ENCODE measurements at regions not wholly inside any gene's neighbourhood (a gene's known extent, or its start where the extent isn't known, plus 50 kb on each side); places are given as distances from the start of the nearest gene placed in this dataset.
A peak's percentile ranks its signal among the peaks of the same experiment; 100 is the strongest.

DNA sequence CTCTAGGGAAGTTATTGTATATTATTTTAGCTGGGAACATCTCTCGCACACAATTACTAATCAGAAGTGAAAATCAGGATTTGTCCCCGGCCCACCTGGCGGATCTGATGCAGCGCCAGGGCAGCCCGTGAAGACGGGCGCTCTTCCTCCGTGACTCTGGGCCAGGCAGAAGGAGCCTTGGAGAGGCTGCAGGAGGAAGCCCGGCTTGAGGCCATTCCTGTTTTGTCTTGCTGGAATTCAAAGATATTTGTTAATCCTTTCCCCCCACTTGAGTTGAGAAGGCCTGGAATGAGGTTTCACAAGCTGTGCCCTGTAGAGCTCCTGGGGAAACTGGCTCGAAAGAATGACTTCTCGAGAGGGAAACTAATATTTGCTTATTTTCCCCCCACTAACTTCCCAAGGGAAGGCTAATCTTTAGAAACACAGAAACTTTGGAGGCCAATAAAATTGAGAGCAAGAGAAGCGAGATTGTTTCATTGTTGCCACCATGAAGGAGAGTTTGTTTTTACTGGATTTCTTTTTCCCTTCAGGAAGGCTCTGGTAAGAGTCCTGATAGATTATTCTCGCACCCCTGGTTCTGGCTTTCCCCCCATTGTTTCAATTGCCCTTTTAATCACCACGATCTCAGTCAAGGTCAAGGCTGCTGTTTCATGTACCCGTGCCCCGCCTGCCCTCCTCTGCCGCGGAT is 92.8 kb upstream of the SEPTIN5 start:
- FAIRE-seq (no peak), DNase-seq (ENCODE audit: low spot score) (no peak)

DNA sequence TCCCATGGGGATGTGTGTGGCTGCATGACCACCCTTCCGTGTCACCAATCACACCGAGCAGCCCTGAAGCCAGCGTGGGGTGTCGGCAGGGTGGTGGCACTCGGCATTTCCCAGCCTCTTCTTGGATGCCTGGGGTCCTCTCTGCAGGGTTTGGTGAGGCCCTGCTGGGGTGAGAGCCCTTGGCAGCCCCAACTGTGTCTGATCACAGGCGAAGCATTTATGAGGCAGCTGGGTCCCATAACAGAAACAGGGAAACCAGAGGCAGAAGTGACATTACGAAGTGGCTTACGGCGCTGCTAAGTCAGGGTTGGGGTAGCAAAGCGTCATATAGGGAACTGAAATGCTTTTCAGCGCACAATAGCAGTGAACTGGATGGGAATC is 92.3 kb upstream of the SEPTIN5 start:
- no peak for FAIRE-seq
- no peak for DNase-seq (ENCODE audit: low spot score)

DNA sequence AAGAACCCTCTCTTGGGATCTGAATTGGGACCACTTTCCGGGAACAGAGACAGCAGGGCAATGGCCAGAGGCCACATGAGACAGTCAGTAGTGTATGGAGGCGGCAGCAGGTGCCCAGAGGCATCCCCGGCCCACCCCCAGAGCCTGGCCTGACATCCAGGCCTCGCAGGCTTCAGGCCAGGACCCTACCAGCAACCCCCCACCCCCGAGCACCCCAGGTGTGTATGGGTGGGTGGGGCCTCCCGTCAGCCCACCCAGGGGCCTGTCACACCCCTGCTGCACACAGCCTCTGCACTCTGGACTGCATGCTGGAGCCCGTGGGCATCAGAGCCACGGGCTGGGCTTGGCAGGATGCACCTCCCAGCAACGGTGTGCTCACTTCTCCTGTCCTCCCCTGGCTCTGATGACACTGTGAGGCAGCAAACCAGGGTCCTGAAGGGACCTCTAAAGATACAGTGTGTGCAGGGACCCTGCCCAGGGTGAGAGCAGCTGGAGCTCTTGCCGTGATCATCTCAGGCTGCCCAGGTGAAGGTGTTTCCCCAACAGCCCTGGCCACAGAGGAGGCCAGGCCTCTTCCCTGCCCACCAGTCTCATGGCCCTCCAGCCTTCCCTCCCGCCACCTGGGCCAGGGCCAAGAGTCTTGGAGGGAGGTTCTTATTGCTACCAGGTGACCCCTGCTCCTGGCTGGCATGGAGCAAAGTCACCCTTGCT is 88.8 kb upstream of the SEPTIN5 start:
- peak; percentile 5 for FAIRE-seq
- no peak for DNase-seq (ENCODE audit: low spot score)

DNA sequence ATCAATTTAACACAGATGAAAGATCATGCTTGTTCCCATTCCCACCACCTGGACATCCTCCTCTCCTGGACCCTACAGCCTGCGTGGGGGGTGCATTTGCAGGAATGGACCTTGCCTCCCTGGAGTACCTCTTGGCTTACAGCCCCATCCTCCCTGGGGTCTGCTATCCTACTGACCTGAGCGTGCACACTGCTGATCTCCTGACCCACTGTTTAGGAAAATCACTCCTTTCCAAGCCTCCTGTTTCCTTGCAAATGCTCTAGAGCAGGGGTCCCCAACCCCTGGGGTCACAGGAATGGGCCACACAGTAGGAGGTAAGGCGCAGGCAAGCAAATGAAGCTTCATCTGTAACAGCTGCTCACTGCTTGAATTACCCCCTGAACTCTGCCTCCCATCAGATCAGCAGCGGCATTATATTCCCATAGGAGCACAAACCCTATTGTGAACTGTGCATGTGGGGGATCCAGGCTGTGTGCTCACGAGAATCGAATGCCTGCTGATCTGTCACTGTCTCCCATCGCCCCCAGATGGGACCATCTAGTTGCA is 88.2 kb upstream of the SEPTIN5 start:
- DNase-seq (ENCODE audit: low spot score) (no peak), FAIRE-seq (no peak)

DNA sequence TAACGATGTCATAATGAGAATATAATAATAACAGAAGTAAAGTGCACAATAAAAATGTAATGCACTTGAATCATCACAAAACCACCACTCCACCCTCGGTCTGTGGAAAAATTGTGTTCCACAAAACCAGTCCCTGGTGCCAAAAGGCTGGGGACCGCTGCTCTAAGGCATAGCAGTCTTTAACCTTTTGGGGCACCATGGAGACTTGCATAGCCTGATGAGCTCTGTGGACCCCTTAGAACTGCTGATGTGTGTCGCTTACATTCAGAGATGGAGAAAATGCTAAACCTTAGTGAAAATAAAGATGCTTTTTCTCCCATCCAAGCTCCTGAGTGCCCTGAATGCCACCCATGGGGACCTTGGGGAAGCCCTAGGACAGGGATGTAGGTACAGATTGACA is 87.6 kb upstream of the SEPTIN5 start:
- no peak for DNase-seq (ENCODE audit: low spot score)
- FAIRE-seq: no peak

DNA sequence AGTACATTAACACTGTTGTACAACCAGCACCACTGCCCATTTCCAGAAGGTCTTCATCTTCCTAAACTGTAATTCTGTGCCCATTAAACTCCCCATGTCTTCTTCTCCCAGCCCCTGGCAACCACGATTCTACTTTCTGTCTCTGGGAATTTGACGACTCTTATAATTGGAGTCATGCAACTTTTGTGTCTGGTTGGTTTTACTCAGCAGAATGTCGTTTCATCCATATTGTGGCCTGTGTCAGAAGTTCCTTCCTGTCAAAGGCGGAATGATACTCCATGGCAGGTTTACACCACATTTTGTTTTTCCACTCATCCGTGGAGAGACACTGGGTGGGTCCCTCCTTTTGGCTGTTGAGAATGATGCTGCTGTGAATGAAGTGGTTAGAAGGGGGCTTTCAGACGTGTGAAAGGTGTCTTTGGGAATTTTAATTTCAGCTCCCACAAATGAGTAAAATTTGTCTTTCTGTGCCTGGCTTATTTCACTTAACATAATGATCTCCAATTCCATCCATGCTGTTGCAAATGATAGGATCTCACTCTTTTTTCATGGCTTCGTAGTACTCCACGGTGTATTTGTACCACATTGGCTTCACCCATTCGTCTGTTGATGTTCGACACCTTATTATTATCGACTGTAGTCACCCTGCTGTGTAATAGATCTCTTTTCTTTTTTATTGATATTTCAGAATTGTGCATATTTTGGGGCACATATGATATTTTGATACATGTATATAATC is 86.1 kb upstream of the SEPTIN5 start:
- no peak for FAIRE-seq
- DNase-seq (ENCODE audit: low spot score): no peak

DNA sequence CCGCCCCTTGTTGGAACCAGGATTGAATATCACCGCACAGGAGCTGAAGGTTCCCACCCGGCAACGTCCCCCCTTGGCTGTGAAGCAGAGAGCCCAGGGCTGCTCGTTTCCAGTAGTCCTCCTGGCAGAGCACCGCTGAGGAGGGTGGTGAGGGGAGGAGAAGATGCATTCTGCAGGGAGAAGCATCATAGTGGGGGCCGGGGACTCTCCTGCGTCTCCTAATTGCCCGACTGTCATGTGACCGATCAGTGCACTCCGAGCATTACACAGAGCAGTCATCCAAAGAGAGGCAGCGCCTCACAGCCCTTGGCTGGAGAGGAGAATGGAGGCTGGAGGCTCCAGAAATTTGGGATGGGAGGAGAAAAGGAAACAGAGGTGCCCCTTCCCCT is 85.0 kb upstream of the SEPTIN5 start:
- FAIRE-seq: no peak
- DNase-seq (ENCODE audit: low spot score): no peak

DNA sequence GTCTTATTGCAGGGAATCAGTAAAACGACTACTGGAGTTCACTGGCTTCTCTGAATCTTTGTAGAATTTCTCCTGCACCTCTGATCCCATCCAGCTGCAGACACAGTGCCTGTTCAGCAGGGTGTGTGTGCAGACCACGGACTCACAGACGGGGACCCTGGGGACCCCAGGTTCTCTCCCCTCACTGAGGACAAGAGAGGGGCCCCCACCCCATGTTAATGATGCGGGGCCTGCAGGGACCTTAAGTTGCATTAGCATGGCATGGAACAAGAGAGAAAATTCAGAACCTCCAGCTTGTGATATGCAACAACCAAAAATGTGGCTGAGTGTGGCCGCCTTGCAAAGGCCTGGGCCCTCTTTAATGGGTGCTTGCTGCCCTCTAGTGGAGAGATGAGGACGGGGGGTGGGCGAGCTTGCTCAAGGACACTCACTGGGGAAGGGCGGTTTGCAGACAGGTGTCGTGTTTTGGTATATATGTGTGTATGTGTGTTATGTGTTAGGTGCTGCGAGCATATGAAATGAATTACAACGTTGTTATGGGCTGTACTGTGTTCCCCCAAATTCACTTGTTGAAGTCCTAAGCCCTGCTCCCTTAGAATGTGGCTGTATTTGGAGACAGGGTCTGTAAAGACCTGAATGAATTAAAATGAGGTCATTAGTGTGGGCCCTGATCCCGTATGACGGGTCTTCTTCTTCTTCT is 84.4 kb upstream of the SEPTIN5 start:
- FAIRE-seq: peak; percentile 84
- peak; percentile 96 for DNase-seq (ENCODE audit: low spot score)

DNA sequence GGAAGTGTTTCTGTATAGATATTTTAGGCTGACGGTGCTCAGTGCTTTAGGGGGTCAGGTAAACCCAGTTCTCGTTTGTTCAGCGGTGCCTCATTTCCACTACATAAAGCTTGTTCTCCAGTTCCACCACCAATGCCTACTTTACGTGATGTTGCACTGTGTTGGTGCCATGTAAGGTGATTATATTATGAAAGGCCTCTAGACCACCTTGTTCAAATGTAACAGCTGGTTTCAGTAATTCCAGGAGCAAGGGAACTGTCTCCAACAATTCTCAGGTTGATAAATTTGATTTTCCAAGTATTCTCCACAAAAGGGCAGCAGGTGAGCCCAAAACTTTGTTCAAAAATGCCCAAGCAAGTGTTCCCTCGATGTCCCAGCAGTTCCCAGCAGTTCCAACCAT is 83.7 kb upstream of the SEPTIN5 start:
- DNase-seq (ENCODE audit: low spot score) (no peak), FAIRE-seq (no peak)

DNA sequence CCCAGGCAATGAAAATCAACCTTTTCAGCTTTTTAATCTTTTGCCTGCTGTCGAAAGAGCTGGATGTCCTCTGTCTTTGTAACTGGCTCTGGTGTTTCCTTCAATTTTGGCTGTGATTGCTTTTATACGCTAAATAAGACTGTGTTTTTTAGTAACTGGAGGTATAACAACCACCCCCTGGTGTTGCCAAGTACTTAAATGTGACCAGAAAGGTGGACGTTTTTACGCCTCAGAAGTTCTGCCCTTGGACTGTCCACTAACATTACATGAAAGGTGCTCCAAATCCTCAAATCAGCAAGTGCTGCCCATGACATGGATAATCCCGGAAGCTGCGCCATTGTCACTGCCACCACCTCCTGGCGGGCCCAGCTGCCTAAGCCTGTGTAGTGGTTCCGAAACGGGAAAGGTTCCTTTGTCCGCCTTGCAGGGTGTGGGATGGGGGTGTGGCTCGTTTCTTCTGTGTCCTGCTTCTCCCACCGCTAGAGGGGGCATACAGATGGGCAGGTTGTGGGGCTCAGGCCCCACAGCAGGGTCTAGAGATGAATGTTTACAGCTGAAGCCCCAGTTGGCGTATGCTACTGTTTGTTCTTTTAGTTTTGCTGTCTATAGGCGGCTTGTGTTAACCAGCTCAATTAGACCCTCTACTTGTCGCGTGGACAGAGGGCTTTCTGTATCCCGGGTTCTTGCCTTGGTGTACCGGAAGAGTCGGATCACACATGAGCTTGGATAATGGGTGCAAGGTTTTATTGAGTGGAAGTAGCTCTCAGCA is 82.2 kb upstream of the SEPTIN5 start:
- peak; percentile 44 for DNase-seq (ENCODE audit: low spot score)
- FAIRE-seq: peak; percentile 81

DNA sequence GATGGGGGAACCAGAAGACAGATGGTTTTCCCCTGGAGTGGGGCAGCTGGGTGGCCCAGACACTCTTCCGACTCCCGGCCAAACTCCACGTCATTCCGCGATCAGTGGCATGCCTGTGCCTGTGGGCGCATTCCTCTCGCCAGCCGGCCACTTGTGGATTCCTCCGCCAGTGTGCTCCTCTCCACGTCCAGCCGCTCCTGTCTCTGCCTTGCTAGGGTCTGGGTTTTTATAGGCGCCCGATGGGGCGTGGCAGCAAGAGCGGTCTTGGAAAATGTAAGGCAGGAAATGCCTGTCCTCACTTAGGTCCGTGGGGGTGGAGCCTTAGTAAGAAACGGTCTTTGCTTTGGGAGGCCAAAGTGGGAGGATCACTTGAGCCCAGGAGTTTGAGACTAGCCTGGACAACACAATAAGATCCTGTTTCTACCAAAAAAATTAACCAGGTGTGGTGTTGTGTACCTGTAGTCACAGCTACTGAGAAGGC is 81.6 kb upstream of the SEPTIN5 start:
- no peak for DNase-seq (ENCODE audit: low spot score)
- no peak for FAIRE-seq

DNA sequence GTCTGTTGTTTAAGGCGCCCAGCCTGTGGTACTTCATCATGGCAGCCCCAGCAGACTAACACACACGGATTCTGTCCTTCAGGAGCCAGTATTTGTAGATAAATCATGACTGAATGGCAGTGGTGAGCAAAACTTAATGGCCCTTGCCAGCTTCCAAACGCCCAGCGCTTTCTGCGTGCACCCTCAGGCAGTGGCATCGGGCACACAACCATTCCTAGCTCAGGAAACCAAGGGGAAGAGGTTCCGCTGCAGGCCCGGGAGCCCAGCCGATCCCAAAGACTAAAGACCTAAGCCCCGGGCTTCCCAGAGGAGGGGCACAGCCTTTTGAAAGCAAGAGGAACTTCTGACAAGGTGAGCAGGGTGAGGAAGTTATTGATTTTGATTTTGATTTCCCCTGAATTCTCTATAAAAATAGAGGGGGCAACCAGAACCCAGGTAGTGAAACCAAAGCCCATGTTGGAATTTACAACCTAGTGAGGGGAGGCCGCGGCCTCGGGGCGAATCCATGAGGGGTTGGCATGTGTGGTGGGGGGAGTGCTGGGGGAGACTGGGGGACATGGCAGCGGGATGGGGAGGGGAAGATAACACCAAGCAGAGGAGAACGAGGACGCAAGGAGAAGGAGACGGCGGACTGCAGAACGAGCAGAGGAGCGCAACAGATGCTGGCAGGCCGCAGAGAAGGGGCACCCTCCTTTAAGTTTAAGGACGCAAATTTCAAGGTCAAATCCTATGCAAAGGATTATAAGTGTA is 79.9 kb upstream of the SEPTIN5 start:
- FAIRE-seq: no peak

DNA sequence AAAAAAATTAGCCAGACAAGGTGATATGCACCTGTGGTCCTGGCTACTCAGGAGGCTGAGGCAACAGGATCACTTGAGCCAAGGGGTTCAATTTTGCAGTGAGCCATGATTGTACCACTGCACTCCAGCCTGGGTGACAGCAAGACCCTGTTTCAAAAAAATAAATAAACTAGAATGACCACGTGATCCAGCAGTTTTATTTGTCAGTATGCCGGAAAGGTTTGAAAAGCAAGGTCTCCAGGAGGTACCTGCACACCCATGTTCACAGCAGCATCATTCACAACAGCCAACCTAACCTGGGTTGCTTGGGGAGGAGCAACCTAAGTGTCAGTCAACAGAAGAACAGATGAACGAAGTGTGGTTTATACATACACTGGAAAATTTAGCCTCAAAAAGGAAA is 78.7 kb upstream of the SEPTIN5 start:
- peak; percentile 68 for FAIRE-seq
- no peak for DNase-seq (ENCODE audit: low spot score)

More for the DNA sequence above, 79.9 kb upstream of the SEPTIN5 start:
- DNase-seq (ENCODE audit: low spot score): no peak

DNA sequence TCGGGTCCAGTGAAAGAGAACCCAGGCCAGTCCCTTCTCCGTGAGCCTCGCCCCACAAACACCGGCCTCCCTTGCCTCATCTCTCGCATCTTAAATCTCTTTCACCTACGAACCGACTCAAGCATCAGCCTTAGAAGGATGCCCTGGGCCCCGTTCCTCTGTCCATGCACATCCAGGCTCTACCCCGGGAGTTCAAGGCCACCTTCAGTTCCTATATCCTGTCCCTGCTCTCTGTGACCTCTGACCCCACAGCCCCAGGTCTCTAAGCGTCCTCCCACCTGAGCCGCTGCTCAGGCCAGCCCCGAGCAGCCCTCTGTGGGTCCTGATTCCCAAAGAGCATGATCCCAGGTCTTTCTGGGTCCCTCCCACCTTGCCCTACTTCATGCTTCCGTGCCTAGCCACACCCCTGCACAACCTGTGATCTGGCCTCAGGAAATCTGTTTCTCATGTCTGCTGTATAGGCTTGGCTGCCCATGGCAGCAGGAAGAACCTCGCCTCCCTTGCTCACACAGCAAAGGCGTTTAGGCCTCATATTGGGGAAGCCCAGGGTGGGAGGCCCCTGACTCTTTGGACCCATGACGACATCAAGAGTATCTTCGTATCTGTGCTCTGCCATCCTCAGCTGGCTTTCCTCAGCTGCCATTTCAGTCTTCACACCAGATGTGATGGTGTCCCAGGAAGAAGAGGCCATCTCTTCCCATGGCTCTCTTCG is 77.5 kb upstream of the SEPTIN5 start:
- DNase-seq (ENCODE audit: low spot score) (no peak), FAIRE-seq (no peak)

DNA sequence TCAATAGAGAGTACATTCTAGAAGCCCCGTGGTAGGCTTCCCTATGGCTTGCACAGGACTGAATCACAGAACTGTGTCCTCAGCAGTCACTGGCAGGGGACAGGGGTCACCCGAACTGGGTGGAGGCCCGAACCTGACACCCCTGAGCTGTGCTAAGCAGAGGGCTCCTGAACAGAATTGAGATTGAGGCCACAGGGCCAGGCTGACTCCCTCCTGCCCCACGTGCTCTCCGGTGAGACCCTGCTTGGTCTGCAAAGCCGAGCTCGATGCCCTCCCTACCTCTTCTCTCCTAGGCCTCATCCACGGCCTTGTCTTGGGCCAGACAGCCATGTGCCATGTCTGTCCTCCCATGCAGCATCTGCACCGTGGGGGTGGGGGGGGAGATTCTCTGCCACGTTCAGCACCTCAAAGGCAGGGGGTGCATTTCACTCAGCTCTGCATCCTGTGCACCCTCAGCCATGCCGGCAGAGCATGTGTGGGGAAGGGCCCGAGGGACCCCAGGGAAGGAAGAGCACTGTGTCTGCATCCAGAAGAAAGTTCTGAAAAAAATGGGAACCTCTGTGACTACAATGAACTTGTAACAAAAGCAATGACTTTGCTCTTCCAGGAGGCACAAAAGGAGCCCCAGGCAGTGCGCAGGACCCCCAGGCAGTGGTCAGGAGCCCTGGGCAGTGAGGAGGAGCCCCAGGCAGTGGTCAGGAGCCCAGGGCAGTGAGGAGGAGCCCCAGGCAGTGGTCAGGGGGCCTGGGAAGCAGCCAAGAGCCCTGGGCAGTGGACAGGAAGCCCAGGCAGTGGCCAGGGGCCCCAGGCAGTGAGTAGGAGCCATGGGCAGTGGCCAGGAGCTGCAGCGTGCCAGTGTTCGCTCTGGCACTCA is 76.7 kb upstream of the SEPTIN5 start:
- no peak for FAIRE-seq

DNA sequence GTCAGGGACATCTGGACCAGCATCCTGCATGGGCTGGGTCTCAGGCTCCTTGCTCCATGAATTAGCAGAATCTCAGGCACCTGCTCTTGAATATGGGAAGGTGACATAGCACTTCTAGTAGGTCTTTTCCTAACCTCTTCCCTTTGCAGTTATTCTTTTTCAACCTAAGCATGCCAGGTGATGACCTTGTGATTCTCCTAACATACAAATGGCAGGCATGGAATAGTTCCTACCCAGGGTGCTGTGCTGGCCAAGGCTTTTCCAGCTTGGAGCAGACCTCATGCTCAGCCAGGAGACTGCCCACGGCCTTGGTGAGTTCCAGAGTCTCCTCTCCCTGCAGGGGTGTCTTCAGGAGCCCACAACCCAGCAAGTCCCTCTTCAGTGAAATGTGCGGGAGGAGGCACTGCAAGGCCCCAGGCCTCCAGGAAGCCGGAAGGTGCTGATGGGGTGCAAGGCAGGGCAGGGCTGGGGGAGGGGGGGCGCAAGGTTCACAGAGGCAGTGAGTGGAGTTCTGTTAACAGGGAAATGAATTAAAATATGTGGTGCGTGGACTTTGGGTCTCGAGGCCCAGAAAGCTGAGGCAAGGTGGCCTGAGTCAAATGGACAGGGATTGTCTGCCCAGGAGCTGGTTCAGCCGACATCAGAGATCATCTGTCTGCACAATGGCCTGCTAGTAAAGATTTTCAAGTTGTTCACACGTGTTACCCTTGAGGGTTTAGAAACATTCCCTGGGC is 75.9 kb upstream of the SEPTIN5 start:
- FAIRE-seq (no peak), DNase-seq (ENCODE audit: low spot score) (no peak)

More for the DNA sequence above, 76.7 kb upstream of the SEPTIN5 start:
- no peak for DNase-seq (ENCODE audit: low spot score)

DNA sequence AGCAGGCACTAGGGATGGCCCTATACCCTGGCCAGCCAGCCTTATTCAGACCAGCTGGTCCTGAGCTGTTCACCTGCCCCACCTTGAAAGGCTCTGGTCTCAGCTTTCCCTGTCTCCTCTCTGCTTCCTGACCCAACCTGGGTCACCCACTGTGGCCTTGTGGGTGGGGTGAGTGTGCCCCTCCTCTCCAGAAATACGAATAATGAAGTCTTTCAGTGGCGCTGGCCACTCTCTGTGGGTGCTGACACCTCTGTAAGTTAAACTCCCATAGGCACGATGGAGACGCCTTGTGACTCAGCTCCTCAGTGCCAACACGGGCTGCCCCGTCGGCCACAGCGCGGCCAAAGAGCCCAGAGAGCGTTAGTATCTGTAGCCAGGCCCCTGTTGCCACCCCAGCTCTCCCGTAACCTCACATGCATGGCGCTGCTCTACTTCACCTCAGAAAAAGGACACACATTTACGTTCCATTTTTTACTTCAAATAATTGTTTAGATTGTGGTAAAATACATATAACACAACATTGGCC is 74.6 kb upstream of the SEPTIN5 start:
- DNase-seq (ENCODE audit: low spot score): no peak
- FAIRE-seq: no peak

Data from urothelium cell line (cell line).